Kasumi-1 (cell line): ENCODE measurements at regions not wholly inside any gene's neighbourhood (a gene's known extent, or its start where the extent isn't known, plus 50 kb on each side); places are given as distances from the start of the nearest gene placed in this dataset.

Source experiments
- DNase-seq, 2 experiments: peaks; one replicate each; lab custom pipeline; 2025; lab: John Stamatoyannopoulos, UW

DNA sequence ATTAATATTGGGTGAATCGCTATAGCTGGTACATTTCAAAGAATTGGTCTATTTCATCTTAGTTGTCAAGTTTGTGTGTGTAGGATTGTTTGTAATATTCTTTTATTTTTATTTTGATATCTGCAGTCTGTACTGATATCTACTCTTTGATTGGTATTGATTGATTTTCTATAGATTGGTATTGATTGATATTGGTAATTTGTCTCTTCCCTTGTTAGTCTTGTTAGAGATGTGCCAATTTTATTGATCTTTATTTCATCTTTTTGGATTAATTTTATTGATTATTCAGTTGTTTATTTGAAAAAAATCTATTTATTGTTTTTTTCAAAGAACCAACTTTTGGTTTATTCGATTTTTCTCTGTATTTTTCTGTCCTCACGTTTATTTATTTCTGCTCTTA, 61.4 kb downstream of the TM2D3 start:
- DNase-seq: no peak

- no peak for DNase-seq
These were observed 68.9 kb downstream of the TM2D3 start for GRCh38 chr15:101583284-101583683.

DNA sequence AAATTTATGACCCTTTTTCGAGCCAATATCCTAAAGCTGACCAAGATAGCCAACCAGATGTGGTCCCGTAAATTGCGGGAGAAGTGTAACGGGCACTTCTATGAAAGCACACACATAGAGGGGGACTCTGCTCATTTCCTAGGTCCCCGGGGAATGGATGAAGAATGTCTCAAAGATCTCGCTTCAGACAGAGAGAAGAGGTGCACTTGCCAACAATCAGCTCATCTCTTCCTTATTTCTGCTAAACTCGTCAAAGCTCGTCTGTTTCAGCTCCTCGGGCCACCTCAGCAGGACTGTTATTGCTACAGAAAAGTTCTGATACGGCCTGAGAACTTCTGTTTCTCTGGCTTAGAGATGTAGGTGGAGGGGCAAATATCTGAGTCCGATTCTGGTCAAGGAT, 71.8 kb downstream of the TM2D3 start:
- DNase-seq: no peak

- no peak for DNase-seq
These were observed 72.5 kb downstream of the TM2D3 start for GRCh38 chr15:101579631-101580163.

DNA sequence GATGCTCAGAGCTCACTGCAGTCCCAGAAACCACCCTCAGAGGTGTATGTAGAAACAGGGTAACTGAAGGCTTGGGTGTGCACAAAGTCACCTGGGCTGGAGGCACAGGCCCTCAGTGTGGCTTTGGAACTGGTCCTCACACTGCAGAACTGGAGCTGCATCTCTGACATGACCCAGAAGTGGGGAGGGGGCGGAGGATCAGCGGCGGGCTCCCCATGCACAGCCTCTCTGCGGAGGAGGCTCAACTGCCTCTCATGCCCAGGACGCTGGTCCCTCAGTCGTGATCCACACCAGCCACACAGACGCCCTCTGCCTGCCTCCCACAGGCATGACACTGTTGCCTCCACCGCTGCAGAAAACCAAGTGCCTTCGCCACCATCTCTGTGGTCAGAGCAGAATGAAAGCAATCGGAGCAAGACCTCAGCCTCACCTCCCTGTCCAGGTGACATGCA, 73.7 kb downstream of the TM2D3 start:
- peak; percentile 66 to 71 for DNase-seq

- no peak for DNase-seq
These were observed 78.2 kb downstream of the TM2D3 start for GRCh38 chr15:101573951-101574350.

- no peak for DNase-seq
These were observed 80.7 kb upstream of the PCSK6 start for GRCh38 chr15:101570241-101570640.

DNA sequence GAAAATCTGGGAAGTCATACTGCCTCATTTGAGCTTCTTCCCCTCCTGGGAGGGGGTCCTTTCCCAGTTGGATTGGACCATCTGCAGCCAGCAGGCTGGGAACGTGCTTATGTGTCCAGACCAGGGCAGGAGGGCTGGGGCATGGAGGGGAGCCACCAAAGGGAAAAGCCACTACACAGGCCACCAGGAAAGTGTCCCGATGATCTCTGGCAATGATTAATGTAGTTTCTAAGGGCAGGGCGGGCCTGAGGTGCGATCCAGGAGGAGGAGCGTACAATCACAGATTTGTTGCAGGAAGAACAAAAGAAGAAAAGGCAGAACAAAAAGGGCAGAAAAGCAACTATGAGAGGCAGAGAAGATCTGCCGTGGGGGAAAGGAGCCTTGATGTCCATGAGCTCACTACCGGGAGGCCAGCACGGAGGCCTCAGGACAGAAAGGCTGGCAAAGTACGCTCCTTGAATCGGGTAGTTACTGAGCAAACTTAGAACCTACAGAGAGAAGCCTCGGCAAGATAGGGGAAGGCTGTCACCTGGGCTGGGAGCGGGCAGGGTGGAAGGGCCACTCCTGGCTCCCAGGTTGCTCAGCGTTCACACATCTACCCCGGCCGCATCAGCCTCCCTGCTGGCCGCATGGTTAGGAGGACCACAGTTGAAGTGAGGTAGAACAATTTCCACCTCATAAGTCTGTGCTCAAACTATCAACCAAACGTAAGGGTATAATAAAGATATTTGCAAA, 79.5 kb upstream of the PCSK6 start:
- no peak for DNase-seq

- DNase-seq: no peak
These were observed 78.8 kb upstream of the PCSK6 start for GRCh38 chr15:101568309-101568708.

- DNase-seq: no peak
These were observed 77.4 kb upstream of the PCSK6 start for GRCh38 chr15:101566748-101567488.

DNA sequence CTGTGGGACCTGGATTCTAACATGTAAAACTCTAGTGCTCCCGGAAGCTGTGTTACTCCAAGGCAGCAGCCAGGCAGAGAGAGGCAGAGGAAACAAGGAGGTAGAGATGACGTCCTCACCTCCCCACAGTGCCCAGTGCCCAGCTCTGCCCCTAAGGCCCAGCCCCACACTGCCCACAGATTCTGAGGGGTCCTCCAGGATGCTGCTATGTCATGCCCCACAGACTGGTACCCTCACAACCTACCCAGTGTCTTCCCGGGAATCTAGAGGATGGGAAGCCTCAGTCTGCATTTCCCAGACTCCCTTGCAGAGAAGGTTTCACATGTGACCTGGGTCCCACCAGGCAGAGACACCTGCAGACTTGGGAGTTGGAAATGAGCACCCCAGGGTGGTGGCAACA, 75.9 kb upstream of the PCSK6 start:
- DNase-seq: no peak

DNA sequence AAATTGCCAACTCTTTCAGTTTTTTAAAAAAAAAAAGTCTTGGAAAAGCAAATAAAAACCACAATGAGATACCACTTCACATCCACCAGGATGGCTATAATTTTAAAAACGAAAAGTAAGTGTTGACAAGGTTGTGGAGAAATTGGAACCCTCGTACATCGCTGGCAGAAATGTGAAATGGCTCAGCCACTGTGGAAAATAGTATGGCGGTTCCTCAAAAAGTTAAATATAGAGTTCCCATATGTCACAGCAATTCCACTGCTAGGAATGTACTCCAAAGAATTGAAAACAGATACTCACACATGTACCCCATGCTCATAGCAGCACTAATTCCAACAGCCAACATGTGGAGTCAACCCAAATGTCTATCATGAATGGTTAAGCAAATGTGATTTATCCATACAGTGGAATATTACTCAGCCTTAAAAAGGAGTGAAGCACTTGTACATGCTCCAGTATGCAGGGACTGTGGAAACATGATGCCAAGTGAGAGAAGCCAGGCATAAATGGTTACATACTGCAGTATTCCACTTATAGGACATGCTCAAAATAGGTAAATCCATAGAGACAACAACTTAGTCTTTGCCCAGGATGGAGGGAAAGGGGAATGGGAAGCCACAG, 73.8 kb upstream of the PCSK6 start:
- DNase-seq: no peak

- no peak for DNase-seq
These were observed 73.0 kb upstream of the PCSK6 start for GRCh38 chr15:101562428-101563059.

- no peak for DNase-seq
These were observed 72.0 kb upstream of the PCSK6 start for GRCh38 chr15:101561584-101561906.

DNA sequence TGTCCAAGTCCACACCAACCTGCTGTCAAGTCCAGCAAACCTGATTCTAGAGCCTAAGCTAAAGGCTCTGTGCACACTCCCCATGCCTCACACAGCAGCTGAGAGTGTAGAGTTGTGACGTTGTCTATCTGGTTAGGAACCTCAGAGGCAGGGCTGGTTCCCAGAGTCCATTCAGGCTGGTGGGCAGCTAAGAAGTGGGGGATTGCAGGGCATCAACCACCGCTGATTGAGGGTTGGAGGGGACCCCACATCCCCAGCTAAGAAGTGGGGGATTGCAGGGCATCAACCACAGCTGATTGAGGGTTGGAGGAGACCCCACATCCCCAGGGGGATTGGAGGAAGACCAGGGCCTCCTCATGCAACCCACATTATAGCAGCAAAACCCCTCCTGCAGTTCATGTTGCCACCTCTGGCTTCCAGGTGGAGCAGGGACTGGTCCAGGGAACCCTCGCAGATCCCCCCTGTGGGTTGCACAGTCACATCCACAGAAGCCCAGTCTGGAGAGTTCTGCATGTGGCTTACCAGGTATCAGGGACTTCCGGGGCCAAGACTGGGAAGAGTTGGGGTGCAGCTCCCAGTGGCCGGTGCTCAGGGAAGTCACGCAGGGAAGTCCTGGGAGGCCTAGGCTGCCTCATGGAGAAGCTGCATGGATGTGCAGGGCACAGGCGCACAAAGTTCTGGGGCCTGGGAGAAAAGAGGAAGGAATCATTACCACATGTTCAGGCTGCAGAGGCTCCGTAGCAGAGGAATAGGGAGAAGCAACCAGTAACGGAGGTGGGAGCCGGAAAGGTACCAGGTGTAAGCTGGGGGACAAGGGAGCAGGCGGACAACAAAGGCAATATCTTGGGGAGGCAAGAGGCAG, 71.4 kb upstream of the PCSK6 start:
- DNase-seq: peak; percentile 45 to 58

GRCh38 chr15:101559952-101560351, 70.4 kb upstream of the PCSK6 start:
- peak; percentile 86 to 88 for DNase-seq

DNA sequence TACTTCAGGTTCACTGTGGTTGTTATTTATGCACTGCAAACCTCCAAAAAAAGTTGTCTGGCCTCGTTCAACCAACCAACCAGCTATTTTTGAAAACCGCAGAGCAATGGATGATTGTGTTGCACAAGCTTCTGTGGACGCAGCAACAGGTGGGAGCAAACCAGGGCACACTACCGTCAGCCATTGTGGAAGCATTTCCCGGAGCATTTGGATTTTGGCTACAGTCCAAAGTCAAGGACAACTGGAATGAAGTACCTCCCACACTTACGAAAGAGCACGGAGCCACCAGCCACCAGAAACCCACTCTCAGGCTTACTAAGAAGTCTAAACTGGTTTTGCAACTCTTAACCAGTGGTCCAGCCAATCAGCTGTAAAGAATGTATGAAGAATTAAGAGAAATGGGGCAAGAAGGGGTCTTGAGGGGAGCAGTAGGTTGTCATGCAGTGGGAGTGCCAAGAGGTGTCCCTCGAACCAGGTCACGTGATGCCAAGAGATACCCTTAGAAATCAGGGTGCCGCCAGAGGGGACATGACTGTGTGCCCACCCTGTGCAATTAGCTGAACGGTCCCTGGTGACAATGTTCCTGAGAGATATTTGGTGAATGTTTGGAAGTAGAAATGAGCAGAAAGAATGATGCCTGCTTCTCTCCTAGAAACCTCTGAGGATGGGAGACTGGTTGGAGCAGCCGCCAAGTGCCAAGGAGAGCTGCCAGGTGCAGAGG, 68.9 kb upstream of the PCSK6 start:
- no peak for DNase-seq

GRCh38 chr15:101556273-101556672, 66.8 kb upstream of the PCSK6 start:
- no peak for DNase-seq

DNA sequence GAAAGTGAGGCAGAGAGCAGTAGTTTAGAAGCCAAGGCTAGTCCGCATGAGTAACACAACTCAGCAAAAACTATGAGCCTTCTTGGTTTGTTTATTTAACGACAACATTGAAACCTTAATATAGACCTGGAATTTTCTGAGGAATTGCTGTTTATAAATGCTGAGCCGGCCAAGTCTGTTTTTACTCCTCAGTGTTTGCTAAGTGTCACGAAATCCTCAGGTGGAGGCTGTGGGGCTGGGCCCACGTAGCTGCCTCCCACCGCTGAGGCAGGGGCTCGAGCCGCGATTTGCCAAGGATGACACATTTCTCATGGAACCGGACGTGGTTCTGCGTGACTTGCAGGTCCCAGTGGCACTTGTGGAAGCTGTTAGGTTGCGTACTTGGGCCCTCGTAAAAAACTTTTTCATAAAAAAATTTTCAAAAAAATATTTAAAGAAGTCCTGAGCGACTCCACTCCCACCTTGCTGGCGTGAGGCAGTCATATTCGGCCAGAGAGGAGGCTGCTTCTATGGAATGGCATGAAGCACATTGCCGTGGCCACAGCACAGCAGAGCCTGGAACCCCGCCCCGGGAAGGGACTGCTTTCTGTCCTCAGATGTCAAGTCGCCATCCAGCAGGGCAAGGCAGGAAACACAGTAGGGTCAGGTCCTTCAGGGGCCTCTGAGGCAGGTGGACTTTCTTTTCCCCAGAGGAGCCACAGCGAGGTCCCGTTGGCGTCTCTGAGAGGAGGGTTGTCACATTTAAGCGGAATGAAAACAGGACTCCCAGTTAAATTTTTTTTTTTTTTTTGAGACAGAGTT, 64.8 kb upstream of the PCSK6 start:
- DNase-seq: no peak
